Trophoblast cell (in vitro differentiated cells and primary cell): ENCODE measurements at regions not wholly inside any gene's neighbourhood (a gene's known extent, or its start where the extent isn't known, plus 50 kb on each side); places are given as distances from the start of the nearest gene placed in this dataset.
A peak's percentile ranks its signal among the peaks of the same experiment; 100 is the strongest.

Experiments
- DNase-seq, 2 donors: peaks; one replicate each; pipeline ENCODE4 v3.0.0-alpha.2; 2016
- H2AFZ ChIP-seq: 2 replicates; pipeline ENCODE4 v1.6.1; 2013; ENCODE audit warnings: low read length, moderate library complexity, mild to moderate bottlenecking; ENCODE audit not compliant: insufficient read depth, poor library complexity
- H2AK5ac ChIP-seq: 2 replicates; pipeline ENCODE4 v1.6.1; 2013; ENCODE audit warnings: mild to moderate bottlenecking, low read length
- H2BK120ac ChIP-seq: 2 replicates; pipeline ENCODE4 v1.6.1; 2013; ENCODE audit warnings: low read length, mild to moderate bottlenecking, moderate library complexity; ENCODE audit not compliant: insufficient read depth, poor library complexity
- H2BK12ac ChIP-seq: 2 replicates; pipeline ENCODE4 v1.6.1; 2013; ENCODE audit warnings: mild to moderate bottlenecking, low read length, moderate library complexity
- H2BK5ac ChIP-seq: 2 replicates; pipeline ENCODE4 v1.6.1; 2013; ENCODE audit warnings: low read length, low read depth, moderate library complexity, mild to moderate bottlenecking; ENCODE audit not compliant: poor library complexity
- H3K14ac ChIP-seq: 2 replicates; pipeline ENCODE4 v1.6.1; 2013; ENCODE audit warnings: mild to moderate bottlenecking, low read length
- H3K18ac ChIP-seq: 2 replicates; pipeline ENCODE4 v1.6.1; 2013; ENCODE audit warnings: mild to moderate bottlenecking, low read length
- H3K23ac ChIP-seq: 2 replicates; pipeline ENCODE4 v1.6.1; 2013; ENCODE audit warnings: low read length
- H3K27ac ChIP-seq: 2 replicates; pipeline ENCODE4 v1.5.1; 2013; ENCODE audit warnings: low read depth, mild to moderate bottlenecking, inconsistent platforms, low read length, moderate library complexity
- H3K27me3 ChIP-seq: 2 replicates; pipeline ENCODE4 v1.6.1; 2013; ENCODE audit warnings: inconsistent platforms, mild to moderate bottlenecking, low read length, moderate library complexity; ENCODE audit not compliant: insufficient read depth
- H3K36me3 ChIP-seq, 2 experiments: 1 replicate in 1 of 2; 2 replicates in 1 of 2; pipeline ENCODE4 v1.6.1; 2013; ENCODE audit warnings: low read length in 2 of 2, mild to moderate bottlenecking in 2 of 2, moderate library complexity in 1 of 2; ENCODE audit not compliant: insufficient read depth in 2 of 2, control insufficient read depth in 1 of 2
- H3K4ac ChIP-seq: 2 replicates; pipeline ENCODE4 v1.6.1; 2013; ENCODE audit warnings: low read depth, mild to moderate bottlenecking, low read length, moderate library complexity
- H3K4me1 ChIP-seq, 2 experiments: 1 replicate in 1 of 2; 2 replicates in 1 of 2; pipeline ENCODE4 v1.6.1; 2013; ENCODE audit warnings: low read length in 2 of 2, mild to moderate bottlenecking in 2 of 2, moderate library complexity in 1 of 2; ENCODE audit not compliant: insufficient read depth in 2 of 2, control insufficient read depth in 1 of 2
- H3K4me2 ChIP-seq: 2 replicates; pipeline ENCODE4 v1.6.1; 2013; ENCODE audit warnings: inconsistent platforms, mild to moderate bottlenecking, low read length, moderate library complexity
- H3K4me3 ChIP-seq: 2 replicates; pipeline ENCODE4 v1.5.1; 2013; ENCODE audit warnings: mild to moderate bottlenecking, low read depth, low read length, inconsistent platforms
- H3K79me1 ChIP-seq: one replicate; pipeline ENCODE4 v1.6.1; 2013; ENCODE audit warnings: low read length
- H3K79me2 ChIP-seq: 2 replicates; pipeline ENCODE4 v1.6.1; 2013; ENCODE audit warnings: low read length, mild to moderate bottlenecking; ENCODE audit not compliant: control insufficient read depth, insufficient read depth, poor library complexity
- H3K9ac ChIP-seq: 2 replicates; pipeline ENCODE4 v1.6.1; 2013; ENCODE audit warnings: mild to moderate bottlenecking, low read length
- H3K9me3 ChIP-seq: 2 replicates; pipeline ENCODE4 v1.6.1; 2013; ENCODE audit warnings: low read depth, mild to moderate bottlenecking, control low read depth, inconsistent platforms, low read length; ENCODE audit not compliant: insufficient read depth
- H4K12ac ChIP-seq: 2 replicates; pipeline ENCODE4 v1.6.1; 2013; ENCODE audit warnings: low read depth, mild to moderate bottlenecking, low read length, moderate library complexity
- H4K8ac ChIP-seq: 2 replicates; pipeline ENCODE4 v1.6.1; 2013; ENCODE audit warnings: low read depth, mild to moderate bottlenecking, low read length, moderate library complexity
- H4K91ac ChIP-seq: one replicate; pipeline ENCODE4 v1.6.1; 2013; ENCODE audit warnings: low read depth, mild to moderate bottlenecking, low read length, moderate library complexity
- WGBS: extraction: QIAGEN DNeasy Blood & Tissue Kit; methylation state at CpG from one replicate; pipeline ENCODE4 v1.1.7; 2013; ENCODE audit warnings: missing lambda C conversion rate; ENCODE audit not compliant: insufficient read length, insufficient coverage; ENCODE audit errors: extremely low coverage; 5-methylcytosine and 5-hydroxymethylcytosine counted together

DNA sequence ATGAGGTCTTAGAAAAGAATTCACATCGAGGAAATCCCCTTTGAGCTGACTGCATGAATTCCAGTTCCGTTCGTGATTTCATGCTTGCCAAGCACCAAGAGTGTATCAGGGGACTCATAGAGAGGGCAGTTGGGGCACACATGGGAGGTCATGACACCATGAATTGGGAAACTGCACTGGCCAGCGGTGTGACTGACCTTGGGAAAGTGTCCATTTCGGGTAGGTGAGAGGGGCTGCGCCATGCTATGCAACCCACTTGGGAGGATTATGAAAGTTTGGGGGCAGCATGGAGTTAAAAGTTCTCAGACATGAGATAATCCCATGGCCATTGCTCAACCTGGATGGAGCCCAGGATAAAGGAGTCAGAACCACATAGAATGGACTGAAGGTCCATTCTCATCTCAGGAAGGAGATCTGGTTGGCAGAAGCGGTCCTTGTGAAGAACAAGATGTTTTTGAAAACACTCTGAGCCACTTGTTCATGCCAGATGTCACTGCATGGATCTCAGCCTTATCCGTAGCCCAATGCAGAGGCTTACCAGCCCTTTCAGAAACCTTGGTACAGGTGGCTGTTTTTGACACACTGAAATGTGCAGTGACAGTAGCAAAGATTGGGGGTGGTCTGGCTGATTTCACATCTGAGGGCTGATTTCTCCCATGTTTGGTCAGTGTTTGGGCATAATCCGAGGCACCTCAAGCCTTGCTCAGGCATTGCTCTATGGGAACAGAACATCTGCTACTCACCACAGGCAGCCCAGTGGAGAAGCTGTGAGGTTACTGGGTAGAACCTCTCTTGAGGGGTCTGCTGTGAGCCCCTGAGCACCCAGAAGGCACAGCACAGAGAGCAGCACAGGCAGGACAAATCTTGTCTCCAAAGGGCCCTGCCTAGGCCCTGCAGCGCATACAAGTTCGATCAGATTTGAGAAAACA is 252.3 kb downstream of the CXCL12 start:
- Histone ChIP-seq H3K18ac (no peak overlapping the region), H3K79me2 (no peaks in the 10 kb centered on the region), H2BK12ac (no peak overlapping the region), H4K91ac (no peak overlapping the region), H3K79me1 (no peaks in the 10 kb centered on the region), H2BK120ac (no peak overlapping the region), H3K27ac (no peak overlapping the region), H3K36me3 (no peaks in the 10 kb centered on the region), H2AFZ (no peak overlapping the region), H2BK5ac (no peak overlapping the region), H3K27me3 (no peaks in the 10 kb centered on the region), H3K4me1 (no peaks in the 10 kb centered on the region), H3K9ac (no peak overlapping the region), H2AK5ac (no peak overlapping the region), H4K8ac (no peak overlapping the region), H3K23ac (no peak overlapping the region), H3K4me3 (no peak overlapping the region), H3K9me3 (no peaks in the 10 kb centered on the region), H3K4me2 (no peak overlapping the region), H3K14ac (no peak overlapping the region), H3K4ac (no peak overlapping the region), H4K12ac (no peak overlapping the region)
- no peak for DNase-seq
- WGBS: no CpG with 5 or more reads among the region's 11 CpGs

DNA sequence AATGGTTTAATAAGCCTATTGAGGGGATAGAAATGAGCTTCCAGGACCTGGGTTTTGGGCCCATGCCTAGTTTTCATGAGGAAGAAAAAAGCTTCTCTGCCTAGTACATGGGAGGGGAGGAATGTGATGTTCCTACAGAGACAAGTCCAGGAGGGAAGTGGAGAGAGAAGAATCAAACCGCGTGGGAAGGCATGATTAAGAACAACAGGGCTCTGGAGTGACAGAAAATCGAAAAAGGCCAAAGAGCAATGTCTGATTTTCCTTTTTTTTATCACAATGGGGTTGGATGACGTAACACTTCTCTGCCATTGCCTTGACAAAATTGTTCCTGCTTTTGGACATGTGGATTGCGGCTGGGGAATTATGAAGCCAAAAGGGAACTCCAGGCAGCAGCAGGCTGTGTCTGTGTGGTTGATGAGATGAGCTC is 258.6 kb downstream of the CXCL12 start:
- no peak overlapping the region for H2BK5ac ChIP-seq
- H3K4me3 ChIP-seq: no peak overlapping the region
- H3K4me2 ChIP-seq: no peak overlapping the region
- H2AFZ ChIP-seq: no peak overlapping the region
- H2BK120ac ChIP-seq: no peak overlapping the region
- no peak overlapping the region for H3K23ac ChIP-seq
- no peak overlapping the region for H2BK12ac ChIP-seq
- peak in 1 of 2 donors; percentile 3 for DNase-seq
- WGBS: no CpG with 5 or more reads among the region's 5 CpGs
- H3K79me2 ChIP-seq: no peaks in the 10 kb centered on the region
- H3K79me1 ChIP-seq: no peaks in the 10 kb centered on the region
- no peak overlapping the region for H3K18ac ChIP-seq
- H3K4me1 ChIP-seq: no peaks in the 10 kb centered on the region
- no peak overlapping the region for H3K4ac ChIP-seq
- no peak overlapping the region for H4K12ac ChIP-seq
- no peak overlapping the region for H3K14ac ChIP-seq
- H3K27ac ChIP-seq: no peak overlapping the region
- H4K8ac ChIP-seq: no peak overlapping the region
- no peak overlapping the region for H2AK5ac ChIP-seq
- H3K27me3 ChIP-seq: no peaks in the 10 kb centered on the region
- no peaks in the 10 kb centered on the region for H3K36me3 ChIP-seq
- H3K9ac ChIP-seq: no peak overlapping the region
- no peaks in the 10 kb centered on the region for H3K9me3 ChIP-seq
- no peak overlapping the region for H4K91ac ChIP-seq

DNA sequence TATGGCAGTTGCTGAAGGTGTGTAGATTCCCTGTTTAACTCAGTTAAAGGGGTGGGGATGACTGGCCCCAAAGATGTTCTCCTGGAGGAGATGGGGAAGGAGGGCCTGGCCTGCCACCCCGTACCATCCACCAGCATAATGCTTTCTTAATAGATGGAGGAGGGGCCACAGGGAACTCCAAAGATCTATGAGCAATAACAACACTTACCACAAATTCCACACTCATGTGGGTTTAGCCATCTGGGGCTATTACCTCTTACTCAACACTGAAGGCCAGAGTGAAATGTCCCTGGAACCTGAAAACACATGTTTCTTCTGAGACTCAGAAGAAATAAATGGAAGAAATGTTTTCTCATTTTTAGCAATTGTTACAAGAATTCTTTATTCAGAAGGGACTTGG is 259.0 kb downstream of the CXCL12 start:
- Histone ChIP-seq H2AFZ (no peak overlapping the region), H3K9me3 (no peaks in the 10 kb centered on the region), H3K27ac (no peak overlapping the region), H3K79me1 (no peaks in the 10 kb centered on the region), H3K23ac (no peak overlapping the region), H3K79me2 (no peaks in the 10 kb centered on the region), H2BK12ac (no peak overlapping the region), H3K36me3 (no peaks in the 10 kb centered on the region), H3K9ac (no peak overlapping the region), H3K4me3 (no peak overlapping the region), H3K4ac (no peak overlapping the region), H4K12ac (no peak overlapping the region), H3K18ac (no peak overlapping the region), H2AK5ac (no peak overlapping the region), H2BK120ac (no peak overlapping the region), H3K14ac (no peak overlapping the region), H2BK5ac (no peak overlapping the region), H4K8ac (no peak overlapping the region), H3K27me3 (no peaks in the 10 kb centered on the region), H3K4me1 (no peaks in the 10 kb centered on the region), H3K4me2 (no peak overlapping the region), H4K91ac (no peak overlapping the region)
- peak; percentile 19 to 67 for DNase-seq
- WGBS: no CpG with 5 or more reads among the region's 1 CpG

GRCh38 chr10:44118500-44118899 is 266.4 kb downstream of the CXCL12 start:
- no peak for DNase-seq
- no peak overlapping the region for H2AK5ac ChIP-seq
- H3K4me3 ChIP-seq: no peak overlapping the region
- no peak overlapping the region for H3K14ac ChIP-seq
- H3K18ac ChIP-seq: no peak overlapping the region
- H3K9me3 ChIP-seq: no peaks in the 10 kb centered on the region
- H3K27me3 ChIP-seq: no peaks in the 10 kb centered on the region
- no peaks in the 10 kb centered on the region for H3K36me3 ChIP-seq
- H3K79me2 ChIP-seq: no peaks in the 10 kb centered on the region
- H3K9ac ChIP-seq: peak overlapping the region; percentile 22
- no peak overlapping the region for H4K12ac ChIP-seq
- no peaks in the 10 kb centered on the region for H3K79me1 ChIP-seq
- no peak overlapping the region for H3K4me2 ChIP-seq
- WGBS: no CpG with 5 or more reads among the region's 3 CpGs
- H3K4me1 ChIP-seq: no peaks in the 10 kb centered on the region
- no peak overlapping the region for H2BK120ac ChIP-seq
- no peak overlapping the region for H3K4ac ChIP-seq
- H4K8ac ChIP-seq: no peak overlapping the region
- H3K23ac ChIP-seq: no peak overlapping the region
- H2BK5ac ChIP-seq: no peak overlapping the region
- H4K91ac ChIP-seq: no peak overlapping the region
- H2BK12ac ChIP-seq: no peak overlapping the region
- H3K27ac ChIP-seq: no peak overlapping the region
- no peak overlapping the region for H2AFZ ChIP-seq
